Keratinocyte (primary cell): ENCODE measurements at regions not wholly inside any gene's neighbourhood (a gene's known extent, or its start where the extent isn't known, plus 50 kb on each side); places are given as distances from the start of the nearest gene placed in this dataset.

Experiments used
- CTCF ChIP-seq, 3 experiments: IDR thresholded peaks in 1 of 3; conservative IDR thresholded peaks in 1 of 3; optimal IDR thresholded peaks in 1 of 3; 2 replicates in 2 of 3; 3 replicates in 1 of 3; pipeline versions ENCODE3 to v1.5.1; 2011; ENCODE audit warnings: low read length in 3 of 3, mild to moderate bottlenecking in 3 of 3, moderate library complexity in 2 of 3, control low read depth in 1 of 3, inconsistent platforms in 1 of 3; ENCODE audit not compliant: insufficient read depth in 2 of 3; ENCODE audit errors: extremely low read depth in 1 of 3
- EZH2 ChIP-seq: IDR thresholded peaks from one replicate; pipeline ENCODE4 v1.6.1; 2012; ENCODE audit warnings: inconsistent platforms, mild to moderate bottlenecking, low read length, moderate library complexity

- no peak for TF ChIP-seq EZH2
- no peak for TF ChIP-seq CTCF (optimal IDR thresholded peaks at IDR 0.05 in 1 of 3, IDR thresholded peaks at IDR 0.05 in 1 of 3, conservative IDR thresholded peaks at IDR 0.05 in 1 of 3; ENCODE audit: extremely low read depth in 1 of 3, insufficient read depth in 2 of 3, low read length in 3 of 3)
These were observed 77.5 kb downstream of the SEPTIN7 start for GRCh38 chr7:35878351-35878750.
